Type B pancreatic cell (in vitro differentiated cells): ENCODE measurements at regions not wholly inside any gene's neighbourhood (a gene's known extent, or its start where the extent isn't known, plus 50 kb on each side); places are given as distances from the start of the nearest gene placed in this dataset.

ENCODE experiments used
- DNase-seq: peaks from one replicate; pipeline ENCODE4 v3.0.0; 2021; ENCODE audit warnings: mixed read lengths; ENCODE audit not compliant: unreplicated experiment; ENCODE audit errors: extremely low spot score
- H3K27ac Mint-ChIP-seq: 2 replicates; pipeline ENCODE4 v1.8.0; 2021; ENCODE audit warnings: mild to moderate bottlenecking, mixed read lengths
- H3K27me3 Mint-ChIP-seq: 2 replicates; pipeline ENCODE4 v1.8.0; 2021; ENCODE audit warnings: mixed read lengths
- H3K36me3 Mint-ChIP-seq: 2 replicates; pipeline ENCODE4 v1.8.0; 2021; ENCODE audit warnings: mixed read lengths
- H3K4me1 Mint-ChIP-seq: one replicate; pipeline ENCODE4 v1.8.0; 2021; ENCODE audit warnings: mixed read lengths; ENCODE audit not compliant: unreplicated experiment
- H3K4me3 Mint-ChIP-seq: 2 replicates; pipeline ENCODE4 v1.8.0; 2021; ENCODE audit warnings: mild to moderate bottlenecking, mixed read lengths
- H3K9me3 Mint-ChIP-seq: 2 replicates; pipeline ENCODE4 v1.8.0; 2021; ENCODE audit warnings: mixed read lengths
- TF ChIP-seq, protein P1 (sequence below): fragments of 200-600 bp; sonication (generic); conservative IDR thresholded peaks from 2 replicates; pipeline ENCODE4 v1.5.0; 2021; ENCODE audit warnings: antibody characterized with exemption, mild to moderate bottlenecking

DNA sequence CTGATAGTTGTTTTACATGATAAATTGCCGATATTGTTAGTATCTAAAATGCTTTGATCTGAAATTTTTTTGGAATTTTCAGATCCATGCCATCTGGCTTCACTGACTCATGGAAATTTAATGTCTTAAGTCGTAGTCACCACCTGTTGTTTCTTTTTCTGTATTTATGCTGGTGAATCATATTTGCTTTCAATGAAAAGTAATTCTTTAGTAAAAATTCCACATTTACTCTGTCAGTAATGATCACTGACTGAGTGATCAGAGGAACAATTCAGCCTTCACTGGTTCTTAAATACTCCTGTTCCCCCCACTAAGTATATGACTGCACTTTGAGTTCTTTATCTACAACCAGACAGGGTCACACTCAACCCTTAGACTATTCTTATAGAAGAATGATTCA is 185.6 kb upstream of the NRIP1 start:
- peaks cover 2% of the 10 kb centered on the region for H3K27me3 Mint-ChIP-seq
- H3K4me3 Mint-ChIP-seq: no peak overlapping the region
- H3K4me1 Mint-ChIP-seq: peaks cover 6% of the 10 kb centered on the region
- no peak overlapping the region for H3K27ac Mint-ChIP-seq
- H3K36me3 Mint-ChIP-seq: peaks cover 3% of the 10 kb centered on the region
- peaks cover 5% of the 10 kb centered on the region for H3K9me3 Mint-ChIP-seq
- TF ChIP-seq, protein P1, sequence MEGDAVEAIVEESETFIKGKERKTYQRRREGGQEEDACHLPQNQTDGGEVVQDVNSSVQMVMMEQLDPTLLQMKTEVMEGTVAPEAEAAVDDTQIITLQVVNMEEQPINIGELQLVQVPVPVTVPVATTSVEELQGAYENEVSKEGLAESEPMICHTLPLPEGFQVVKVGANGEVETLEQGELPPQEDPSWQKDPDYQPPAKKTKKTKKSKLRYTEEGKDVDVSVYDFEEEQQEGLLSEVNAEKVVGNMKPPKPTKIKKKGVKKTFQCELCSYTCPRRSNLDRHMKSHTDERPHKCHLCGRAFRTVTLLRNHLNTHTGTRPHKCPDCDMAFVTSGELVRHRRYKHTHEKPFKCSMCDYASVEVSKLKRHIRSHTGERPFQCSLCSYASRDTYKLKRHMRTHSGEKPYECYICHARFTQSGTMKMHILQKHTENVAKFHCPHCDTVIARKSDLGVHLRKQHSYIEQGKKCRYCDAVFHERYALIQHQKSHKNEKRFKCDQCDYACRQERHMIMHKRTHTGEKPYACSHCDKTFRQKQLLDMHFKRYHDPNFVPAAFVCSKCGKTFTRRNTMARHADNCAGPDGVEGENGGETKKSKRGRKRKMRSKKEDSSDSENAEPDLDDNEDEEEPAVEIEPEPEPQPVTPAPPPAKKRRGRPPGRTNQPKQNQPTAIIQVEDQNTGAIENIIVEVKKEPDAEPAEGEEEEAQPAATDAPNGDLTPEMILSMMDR: no peak
- no peak for DNase-seq

DNA sequence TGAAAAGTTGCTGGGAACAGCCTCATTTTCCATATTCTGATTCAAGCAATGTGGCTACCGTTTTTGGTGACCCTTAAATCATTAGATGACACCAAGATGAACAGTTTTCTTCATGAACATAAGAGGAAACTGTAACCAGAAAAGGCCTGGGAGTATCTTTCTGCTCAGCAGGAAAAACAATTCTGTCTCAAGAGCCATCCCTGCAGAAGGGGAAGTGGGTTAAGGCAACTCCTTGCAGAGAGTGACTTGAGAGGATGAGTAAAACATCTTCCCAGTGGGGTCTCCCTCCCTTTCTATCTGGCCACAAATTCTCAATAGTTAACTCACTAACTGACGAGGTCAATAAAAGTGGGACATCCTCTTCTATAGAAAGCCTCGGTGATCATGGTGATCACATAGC is 187.6 kb upstream of the NRIP1 start:
- TF ChIP-seq, protein P1: no peak
- Mint-ChIP-seq H3K27me3 (peaks cover 2% of the 10 kb centered on the region), H3K4me1 (peaks cover 6% of the 10 kb centered on the region), H3K27ac (no peak overlapping the region), H3K36me3 (peaks cover 3% of the 10 kb centered on the region), H3K9me3 (peaks cover 5% of the 10 kb centered on the region), H3K4me3 (no peak overlapping the region)
- DNase-seq: no peak

DNA sequence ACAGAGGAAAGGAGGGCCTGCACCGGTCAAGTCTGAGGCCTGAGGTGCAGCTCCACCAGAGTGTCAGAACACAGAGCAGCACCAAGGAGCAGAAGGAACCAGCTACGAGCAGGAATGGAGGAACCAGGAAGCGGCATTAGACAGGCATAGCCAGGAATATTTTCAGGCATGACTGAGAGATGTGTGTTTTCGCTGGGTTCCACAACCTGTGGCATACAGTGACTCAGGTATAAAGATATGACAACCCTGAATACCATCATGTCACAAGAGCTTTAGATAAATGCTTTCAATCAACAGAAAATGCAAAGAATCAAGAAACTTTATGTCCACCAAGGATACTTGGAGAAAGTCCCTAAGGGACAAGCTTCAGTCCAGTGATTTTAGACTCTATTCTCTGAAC is 189.3 kb upstream of the NRIP1 start:
- no peaks in the 10 kb centered on the region for H3K9me3 Mint-ChIP-seq
- no peak for DNase-seq
- H3K4me3 Mint-ChIP-seq: no peak overlapping the region
- H3K4me1 Mint-ChIP-seq: no peaks in the 10 kb centered on the region
- TF ChIP-seq, protein P1: no peak
- H3K27ac Mint-ChIP-seq: no peak overlapping the region
- no peaks in the 10 kb centered on the region for H3K36me3 Mint-ChIP-seq
- no peaks in the 10 kb centered on the region for H3K27me3 Mint-ChIP-seq

DNA sequence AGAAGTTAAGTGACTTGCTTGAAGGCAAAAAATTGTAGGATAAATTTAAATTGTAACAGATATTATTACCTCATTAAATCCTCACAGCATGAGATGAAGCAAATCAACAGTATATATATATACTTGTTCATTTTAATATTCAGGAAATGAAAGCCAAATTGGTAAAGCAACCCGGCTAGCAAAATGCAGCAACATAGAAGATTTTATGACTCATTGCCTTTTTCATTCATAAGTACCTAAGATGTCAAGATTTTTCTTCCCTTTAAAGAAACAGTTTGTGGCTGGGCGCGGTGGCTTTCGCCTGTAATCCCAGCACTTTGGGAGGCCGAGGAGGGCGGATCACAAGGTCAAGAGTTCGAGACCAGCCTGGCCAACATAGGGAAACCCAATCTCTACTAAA is 190.5 kb upstream of the NRIP1 start:
- H3K27me3 Mint-ChIP-seq: no peaks in the 10 kb centered on the region
- H3K4me1 Mint-ChIP-seq: no peaks in the 10 kb centered on the region
- H3K9me3 Mint-ChIP-seq: no peaks in the 10 kb centered on the region
- no peak overlapping the region for H3K27ac Mint-ChIP-seq
- no peaks in the 10 kb centered on the region for H3K36me3 Mint-ChIP-seq
- no peak for DNase-seq
- TF ChIP-seq, protein P1: no peak
- no peak overlapping the region for H3K4me3 Mint-ChIP-seq

DNA sequence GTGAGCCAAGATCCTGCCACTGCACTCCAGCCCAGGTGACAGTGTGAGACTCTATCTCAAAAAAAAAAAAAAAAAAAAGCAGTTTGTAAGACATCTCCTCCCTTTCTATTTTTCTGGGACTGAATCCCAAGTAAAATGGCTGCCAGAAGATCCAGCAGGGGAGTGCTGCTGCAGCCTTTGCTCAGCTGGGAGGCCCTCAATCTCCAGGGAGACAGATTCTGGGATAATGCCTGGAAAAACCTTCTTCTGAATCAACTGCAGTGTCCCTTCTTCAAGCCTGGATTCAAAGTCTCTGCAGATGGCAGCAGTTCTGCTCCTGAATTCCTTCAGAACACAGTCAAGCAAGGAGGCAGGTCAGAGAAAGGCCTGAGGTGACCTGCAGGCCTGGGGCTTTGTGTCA is 191.0 kb upstream of the NRIP1 start:
- H3K36me3 Mint-ChIP-seq: no peaks in the 10 kb centered on the region
- no peak for DNase-seq
- H3K4me3 Mint-ChIP-seq: no peak overlapping the region
- H3K27me3 Mint-ChIP-seq: no peaks in the 10 kb centered on the region
- TF ChIP-seq, protein P1: no peak
- no peaks in the 10 kb centered on the region for H3K9me3 Mint-ChIP-seq
- H3K27ac Mint-ChIP-seq: no peak overlapping the region
- H3K4me1 Mint-ChIP-seq: no peaks in the 10 kb centered on the region

DNA sequence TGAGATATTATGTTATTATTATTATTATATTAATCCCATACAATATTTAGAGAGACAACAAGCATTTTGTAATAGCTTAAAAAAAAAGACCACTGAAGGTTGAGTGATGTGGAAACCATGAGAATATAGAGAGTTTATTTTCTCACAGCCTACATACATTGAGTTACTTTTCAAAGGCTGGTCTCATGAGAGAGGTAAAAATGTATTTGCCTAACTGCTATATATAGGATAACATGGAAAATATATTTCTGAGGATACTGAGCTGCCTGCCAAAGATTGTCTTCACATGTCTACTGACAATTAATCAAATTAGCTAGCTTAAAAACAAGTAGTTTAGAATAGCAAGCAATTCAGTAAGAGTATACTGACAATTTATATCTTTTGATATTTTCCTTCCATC is 192.2 kb upstream of the NRIP1 start:
- H3K9me3 Mint-ChIP-seq: no peaks in the 10 kb centered on the region
- TF ChIP-seq, protein P1: no peak
- no peaks in the 10 kb centered on the region for H3K36me3 Mint-ChIP-seq
- H3K27me3 Mint-ChIP-seq: no peaks in the 10 kb centered on the region
- no peak overlapping the region for H3K27ac Mint-ChIP-seq
- no peak overlapping the region for H3K4me3 Mint-ChIP-seq
- H3K4me1 Mint-ChIP-seq: no peaks in the 10 kb centered on the region
- DNase-seq: no peak
